ENCODE measurements at regions not wholly inside any gene's neighbourhood (a gene's known extent, or its start where the extent isn't known, plus 50 kb on each side); places are given as distances from the start of the nearest gene placed in this dataset.

DNA sequence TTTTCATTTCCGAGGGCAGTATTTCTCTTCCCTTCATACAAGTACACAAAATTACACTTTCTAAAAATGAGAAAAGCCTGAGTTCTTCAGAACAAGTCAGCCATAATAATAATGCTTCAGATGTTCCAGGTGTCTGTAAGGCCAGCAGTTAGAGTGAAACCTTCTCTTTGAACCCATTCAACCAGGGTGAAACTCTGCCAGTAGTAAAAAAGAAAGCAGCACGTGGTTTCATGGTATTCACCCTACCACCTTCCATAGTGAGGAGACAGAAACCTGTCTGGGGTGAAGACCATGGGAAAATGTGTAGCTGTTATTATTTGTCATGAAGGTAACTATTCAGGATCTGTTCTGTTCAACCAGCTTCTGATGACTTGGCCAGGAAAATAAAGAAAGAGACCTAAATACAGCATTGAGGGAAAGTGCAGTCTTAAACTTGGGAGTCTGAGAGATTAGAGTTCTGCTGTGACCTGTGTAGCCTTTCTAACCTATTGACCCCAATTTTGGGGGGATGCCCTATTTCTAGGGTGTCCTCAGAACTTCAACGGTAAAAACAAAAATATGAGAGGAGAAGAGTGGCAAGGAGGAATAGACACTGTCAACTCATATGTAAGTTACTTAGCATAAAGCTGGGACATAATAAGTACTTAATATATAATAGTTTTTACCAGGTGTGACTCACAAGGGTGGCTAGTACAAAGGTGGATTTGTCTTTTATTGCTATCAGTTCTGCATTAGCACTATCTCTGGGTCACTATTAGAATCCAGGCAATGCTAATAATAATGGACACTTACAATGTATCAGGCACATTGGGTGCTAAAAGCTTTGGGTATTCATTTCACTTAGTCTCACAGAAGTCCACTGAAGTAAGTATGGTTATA lies 70.0 kb upstream of the TNFSF4 start:
- no peak for DNase-seq (ENCODE audit: low read depth in 1 of 2, low spot score in 2 of 2)
- Histone ChIP-seq H4K20me1 (replicated peaks in 1 of 2; ENCODE audit: control insufficient read depth in 1 of 2, insufficient read depth in 2 of 2, low read length in 2 of 2) (no peaks in the 10 kb centered on the region), H3K27ac (ENCODE audit: low read depth, low read length) (no peak overlapping the region), H2BK15ac (ENCODE audit: low read length) (no peak overlapping the region), H3K18ac (ENCODE audit: extremely low read depth, low read length) (no peak overlapping the region), H3K4me3 (ENCODE audit: extremely low read depth in 1 of 4, insufficient read depth in 2 of 4, low read depth in 3 of 4, low read length in 4 of 4) (no peak overlapping the region), H4K8ac (ENCODE audit: extremely low read depth, insufficient read depth, low read length) (no peak overlapping the region), H2BK20ac (ENCODE audit: low read length) (no peak overlapping the region), H3K23me2 (ENCODE audit: low read depth, low read length) (no peaks in the 10 kb centered on the region), H3K79me2 (ENCODE audit: control insufficient read depth in 1 of 2, insufficient read depth in 2 of 2, low read length in 2 of 2) (no peaks in the 10 kb centered on the region), H3K36me3 (ENCODE audit: control insufficient read depth in 2 of 4, insufficient read depth in 4 of 4, low read length in 3 of 4) (no peaks in the 10 kb centered on the region), H2BK5ac (ENCODE audit: low read depth, low read length) (no peak overlapping the region), H3K4me1 (replicated peaks in 1 of 4; ENCODE audit: control insufficient read depth in 3 of 4, insufficient read depth in 4 of 4, low read length in 3 of 4) (peaks cover 0 to 3% (median 0%) of the 10 kb centered on the region in 4 experiments; a peak in 2 of 7 replicates), H3K4me2 (ENCODE audit: insufficient read depth in 1 of 2, low read depth in 2 of 2, low read length in 2 of 2) (no peak overlapping the region), H4K91ac (replicated peaks; ENCODE audit: insufficient read length, low read length) (no peak overlapping the region), H3K4ac (replicated peaks; ENCODE audit: insufficient read length, low read depth, low read length) (no peak overlapping the region), H2AK5ac (ENCODE audit: low read depth, low read length) (no peak overlapping the region), H2BK12ac (ENCODE audit: low read depth, low read length) (no peak overlapping the region), H3K56ac (replicated peaks; ENCODE audit: insufficient read length, low read depth, low read length) (no peak overlapping the region), H3K79me1 (ENCODE audit: low read depth, low read length) (no peaks in the 10 kb centered on the region), H4K5ac (ENCODE audit: insufficient read length, low read depth, low read length) (no peak overlapping the region), H2BK120ac (replicated peaks; ENCODE audit: low read depth, low read length) (no peak overlapping the region), H2AFZ (ENCODE audit: low read length) (no peak overlapping the region), H3K27me3 (replicated peaks in 1 of 4; ENCODE audit: control insufficient read depth in 3 of 4, extremely low read depth in 1 of 4, insufficient read depth in 3 of 4, low read length in 3 of 4) (no peaks in the 10 kb centered on the region), H3K23ac (ENCODE audit: insufficient read length) (no peak overlapping the region), H3K9ac (replicated peaks in 1 of 4; ENCODE audit: extremely low read depth in 1 of 4, low read depth in 3 of 4, low read length in 3 of 4) (no peak overlapping the region), H3K14ac (ENCODE audit: insufficient read length) (no peak overlapping the region), H3K9me3 (ENCODE audit: insufficient read depth in 2 of 2, low read depth in 1 of 2, low read length in 1 of 2) (no peaks in the 10 kb centered on the region)
- TF ChIP-seq BCL11A (IDR thresholded peaks at IDR 0.05; ENCODE audit: low read depth in 2 of 2, low read length in 2 of 2) (no peak), ASH2L (IDR thresholded peaks at IDR 0.05; ENCODE audit: low read length) (no peak), RBBP5 (IDR thresholded peaks at IDR 0.05; ENCODE audit: borderline replicate concordance, low read depth, low read length) (no peak), NANOG (IDR thresholded peaks at IDR 0.05; ENCODE audit: insufficient read depth, low read depth, low read length, poor library complexity, severe bottlenecking) (no peak), GTF2F1 (IDR thresholded peaks at IDR 0.05; ENCODE audit: borderline replicate concordance, low read depth, low read length) (no peak), BACH1 (IDR thresholded peaks at IDR 0.05; ENCODE audit: low read length) (no peak), JUN (IDR thresholded peaks at IDR 0.05; ENCODE audit: low read depth, low read length) (no peak), POLR2AphosphoS5 (IDR thresholded peaks at IDR 0.05; ENCODE audit: low read depth, low read length) (no peak), CHD1 (IDR thresholded peaks at IDR 0.05; ENCODE audit: low read depth, low read length) (no peak), CBX8 (IDR thresholded peaks at IDR 0.05; ENCODE audit: borderline replicate concordance, low read depth, low read length) (no peak), PHF8 (conservative IDR thresholded peaks at IDR 0.05; ENCODE audit: low read depth, low read length) (no peak)
- WGBS, 2 experiments (ENCODE audit: extremely low coverage in 1 of 2, insufficient coverage in 1 of 2, insufficient read length in 1 of 2, insufficient replicate concordance in 2 of 2, low coverage in 1 of 2, low lambda C conversion rate in 2 of 2, missing lambda C conversion rate in 1 of 2): 91% methylated on average over 3 of the region's 3 CpGs; no CpG with 5 or more reads in 1 of the 2 experiments
- ChIA-PET CTCF (ENCODE audit: partially characterized antibody) (no interaction called here), POLR2A (ENCODE audit: partially characterized antibody) (no interaction called here)
- no peak for FAIRE-seq

Measured in H1 (cell line).